MM.1S (cell line): ENCODE measurements at regions not wholly inside any gene's neighbourhood (a gene's known extent, or its start where the extent isn't known, plus 50 kb on each side); places are given as distances from the start of the nearest gene placed in this dataset.

Source experiments
- CTCF ChIP-seq: fragments of 300-600 bp; sonication (generic); IDR thresholded peaks from 2 replicates; pipeline ENCODE4 v1.5.1; 2016; ENCODE audit warnings: antibody characterized with exemption, low read length, mixed read lengths
- EZH2 ChIP-seq: fragments of 300-600 bp; sonication (generic); optimal IDR thresholded peaks from 2 replicates; pipeline ENCODE3; 2017; ENCODE audit warnings: low read depth, mild to moderate bottlenecking, antibody characterized with exemption, low read length, mixed read lengths
- EZH2phosphoT487 ChIP-seq: fragments of 300-600 bp; sonication (generic); IDR thresholded peaks from 2 replicates; pipeline ENCODE4 v1.6.1; 2018; ENCODE audit warnings: antibody characterized with exemption, low read length

- no peak for TF ChIP-seq CTCF
- no peak for TF ChIP-seq EZH2
- TF ChIP-seq EZH2phosphoT487 = no peak
Measured at GRCh38 chr17:51351890-51352289, 91.5 kb downstream of the UTP18 start.
